Endometrium (tissue), 2 donors: ENCODE measurements at regions not wholly inside any gene's neighbourhood (a gene's known extent, or its start where the extent isn't known, plus 50 kb on each side); places are given as distances from the start of the nearest gene placed in this dataset.
"Not testable (repeated sequence)": the region's sequence is repeated elsewhere in the genome, so short reads cannot be mapped to it uniquely, and the experiment has no call there.

ENCODE experiments used
- FAIRE-seq: peaks from 2 replicates; lab custom pipeline; 2012; peaks lifted over from hg19 to GRCh38; lab: Jason Lieb, UNC
- donor health status: control.
- donor health status: control.

GRCh38 chr7:125467996-125468854 lies 538.6 kb upstream of the POT1 start:
- FAIRE-seq, result no peak

GRCh38 chr7:125465527-125465926 lies 535.9 kb upstream of the POT1 start:
- FAIRE-seq, result no peak

GRCh38 chr7:125462615-125463014 lies 533.0 kb upstream of the POT1 start:
- FAIRE-seq, result no peak

- FAIRE-seq, result no peak
Observed at GRCh38 chr7:125459038-125459437, 529.4 kb upstream of the POT1 start.

- FAIRE-seq, result no peak
Observed at GRCh38 chr7:125450749-125451148, 521.1 kb upstream of the POT1 start.

- no peak for FAIRE-seq
Observed at GRCh38 chr7:125445836-125446235, 516.2 kb upstream of the POT1 start.

- FAIRE-seq, result no peak
Observed at GRCh38 chr7:125444864-125445263, 515.2 kb upstream of the POT1 start.

- FAIRE-seq, result no peak
Observed at GRCh38 chr7:125436220-125436619, 506.6 kb upstream of the POT1 start.

GRCh38 chr7:125431349-125431748 lies 501.7 kb upstream of the POT1 start:
- no peak for FAIRE-seq

GRCh38 chr7:125430013-125430412 lies 500.4 kb upstream of the POT1 start:
- FAIRE-seq, result no peak

- FAIRE-seq, result no peak
Observed at GRCh38 chr7:125427676-125428075, 498.1 kb upstream of the POT1 start.

GRCh38 chr7:125425506-125425905 lies 495.9 kb upstream of the POT1 start:
- no peak for FAIRE-seq

- no peak for FAIRE-seq
Observed at GRCh38 chr7:125424721-125425120, 495.1 kb upstream of the POT1 start.

- no peak for FAIRE-seq
Observed at GRCh38 chr7:125423458-125424155, 494.0 kb upstream of the POT1 start.

- FAIRE-seq, result not testable (repeated sequence)
Observed at GRCh38 chr7:125421407-125421806, 491.8 kb upstream of the POT1 start.

GRCh38 chr7:125412890-125413665 lies 483.5 kb upstream of the POT1 start:
- no peak for FAIRE-seq

GRCh38 chr7:125409921-125410320 lies 480.3 kb upstream of the POT1 start:
- FAIRE-seq, result no peak

GRCh38 chr7:125406111-125406510 lies 476.5 kb upstream of the POT1 start:
- no peak for FAIRE-seq

- no peak for FAIRE-seq
Observed at GRCh38 chr7:125399408-125399807, 469.8 kb upstream of the POT1 start.

GRCh38 chr7:125396466-125397151 lies 467.0 kb upstream of the POT1 start:
- no peak for FAIRE-seq

- FAIRE-seq, result no peak
Observed at GRCh38 chr7:125391921-125392320, 462.3 kb upstream of the POT1 start.

- no peak for FAIRE-seq
Observed at GRCh38 chr7:125390981-125391380, 461.4 kb upstream of the POT1 start.
